Fibroblast of skin of back (primary cell): ENCODE measurements at regions not wholly inside any gene's neighbourhood (a gene's known extent, or its start where the extent isn't known, plus 50 kb on each side); places are given as distances from the start of the nearest gene placed in this dataset.
"Not testable (repeated sequence)": the region's sequence is repeated elsewhere in the genome, so short reads cannot be mapped to it uniquely, and the experiment has no call there.

Experiments used
- DNase-seq: peaks from one replicate; pipeline ENCODE4 v3.0.0-alpha.2; 2013

DNA sequence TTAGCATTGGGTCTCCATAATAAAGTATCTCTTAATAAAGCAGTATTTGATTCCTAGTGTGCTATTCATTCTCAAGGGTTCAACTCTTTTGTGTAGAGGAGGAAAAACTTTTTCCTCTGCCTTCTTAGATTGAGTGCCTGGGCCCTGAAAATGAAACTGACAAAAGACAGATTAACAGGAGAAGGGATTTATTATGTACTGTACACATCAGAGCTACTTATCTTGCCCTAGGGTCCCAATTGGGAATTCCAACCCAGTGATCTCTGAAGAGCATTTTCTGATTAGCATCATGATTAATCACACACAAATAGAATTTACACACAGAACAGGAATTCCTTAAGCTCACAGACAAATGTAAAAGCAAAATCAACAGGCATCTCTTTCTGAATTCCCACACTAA is 128.9 kb downstream of the CD164 start:
- no peak for DNase-seq

DNA sequence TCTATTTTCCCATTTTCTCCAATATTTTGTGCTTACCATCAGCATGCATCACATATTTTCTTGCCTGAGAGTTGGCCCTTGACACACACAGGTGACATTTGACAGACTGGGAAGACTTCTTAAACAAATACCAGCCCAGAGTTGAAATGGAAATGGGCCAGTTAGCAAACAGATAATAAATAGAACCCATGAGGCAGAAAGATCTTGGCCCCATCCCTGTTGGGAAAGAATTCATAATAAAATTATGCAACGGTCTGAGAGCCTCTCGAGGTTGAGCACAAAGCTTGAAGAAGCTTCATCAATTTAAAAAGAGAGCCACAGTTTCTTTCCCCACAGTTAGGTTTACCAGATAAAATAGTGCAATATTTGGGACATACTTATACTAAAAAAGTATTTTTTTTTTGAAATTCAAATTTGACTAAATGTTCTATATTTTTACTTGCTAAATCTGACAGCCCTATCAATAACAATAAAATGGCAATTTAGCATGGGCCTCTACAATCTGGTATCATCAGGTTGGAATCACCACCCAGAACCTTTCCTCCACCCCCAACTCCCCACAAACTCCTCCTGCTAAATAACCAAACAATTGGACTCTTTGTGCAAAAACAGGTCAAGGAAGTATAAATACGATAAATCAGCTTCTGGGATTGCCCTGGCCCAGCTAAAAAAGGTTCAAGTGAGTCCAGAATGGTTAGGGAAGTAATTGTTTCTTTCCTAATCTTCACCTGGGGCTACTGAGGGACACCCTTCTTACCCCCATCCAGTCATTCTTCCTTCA is 129.8 kb downstream of the CD164 start:
- no peak for DNase-seq

DNA sequence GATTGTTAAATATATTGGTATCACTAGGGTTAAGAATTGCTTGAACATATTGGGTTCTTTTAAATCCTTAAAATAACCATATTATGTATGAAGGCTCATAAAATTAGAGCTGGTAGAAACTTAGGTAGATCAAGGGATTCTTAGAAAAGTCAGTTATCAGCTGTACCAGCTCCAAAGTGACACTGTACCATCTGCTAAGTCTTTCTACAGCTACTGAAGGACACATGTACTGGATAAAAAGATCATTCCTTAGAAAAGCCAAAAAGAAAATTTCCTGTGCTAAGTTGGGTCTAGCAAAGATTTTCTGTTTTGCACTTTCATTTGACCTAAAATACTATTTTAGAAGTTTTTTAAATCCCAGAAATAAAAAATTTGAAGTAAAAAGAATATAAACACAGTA is 130.4 kb downstream of the CD164 start:
- no peak for DNase-seq

DNA sequence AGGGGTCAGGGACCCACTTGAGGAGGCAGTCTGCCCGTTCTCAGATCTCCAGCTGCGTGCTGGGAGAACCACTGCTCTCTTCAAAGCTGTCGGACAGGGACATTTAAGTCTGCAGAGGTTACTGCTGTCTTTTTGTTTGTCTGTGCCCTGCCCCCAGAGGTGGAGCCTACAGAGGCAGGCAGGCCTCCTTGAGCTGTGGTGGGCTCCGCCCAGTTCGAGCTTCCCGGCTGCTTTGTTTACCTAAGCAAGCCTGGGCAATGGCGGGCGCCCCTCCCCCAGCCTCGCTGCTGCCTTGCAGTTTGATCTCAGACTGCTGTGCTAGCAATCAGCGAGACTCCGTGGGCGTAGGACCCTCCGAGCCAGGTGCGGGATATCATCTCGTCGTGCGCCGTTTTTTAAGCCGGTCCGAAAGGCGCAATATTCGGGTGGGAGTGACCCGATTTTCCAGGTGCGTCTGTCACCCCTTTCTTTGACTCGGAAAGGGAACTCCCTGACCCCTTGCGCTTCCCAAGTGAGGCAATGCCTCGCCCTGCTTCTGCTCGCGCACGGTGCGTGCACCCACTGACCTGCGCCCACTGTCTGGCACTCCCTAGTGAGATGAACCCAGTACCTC is 131.6 kb downstream of the CD164 start:
- not testable (repeated sequence) for DNase-seq

DNA sequence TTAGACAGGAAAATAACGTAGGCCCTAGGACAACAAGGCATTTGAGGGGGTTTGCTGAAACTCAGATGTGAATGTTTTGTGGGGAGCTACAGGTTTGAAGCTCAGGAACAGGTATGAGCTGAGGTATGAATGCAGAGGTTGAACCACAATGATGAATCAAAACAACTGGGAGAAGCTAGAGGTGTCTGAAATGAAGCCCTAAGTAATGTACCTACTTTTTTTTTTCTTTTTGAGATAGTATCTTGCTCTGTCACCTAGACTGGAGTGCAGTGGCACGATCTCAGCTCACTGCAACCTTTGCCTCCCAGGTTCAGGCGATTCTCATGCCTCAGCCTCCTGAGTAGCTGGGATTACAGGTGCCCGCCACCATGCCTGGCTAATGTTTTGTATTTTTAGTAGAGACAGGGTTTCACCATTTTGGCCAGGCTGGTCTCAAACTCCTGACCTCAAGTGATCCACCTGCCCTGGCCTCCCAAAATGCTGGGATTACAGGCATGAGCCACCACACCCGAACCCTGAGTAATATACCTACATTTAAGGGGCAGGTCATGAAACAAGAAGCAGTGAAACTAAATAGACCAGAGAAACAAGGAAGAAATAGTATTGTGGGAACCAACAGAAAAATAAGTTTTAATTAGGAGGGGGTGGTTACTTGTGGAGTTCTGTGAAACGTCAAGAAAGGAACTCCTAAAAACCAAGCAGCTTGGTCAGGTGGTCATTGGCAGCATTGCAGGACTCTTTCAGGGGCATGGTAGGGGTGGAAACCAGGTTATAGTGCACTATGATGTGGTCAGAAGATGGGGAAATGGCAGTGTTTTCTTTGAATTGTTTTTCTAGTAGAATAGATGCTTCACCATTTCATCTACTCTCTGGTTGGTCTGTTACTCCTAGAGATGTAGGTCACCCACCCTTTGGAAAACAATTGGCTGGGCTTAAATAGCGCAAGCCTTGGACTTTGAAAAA is 138.1 kb downstream of the CD164 start:
- DNase-seq = no peak

DNA sequence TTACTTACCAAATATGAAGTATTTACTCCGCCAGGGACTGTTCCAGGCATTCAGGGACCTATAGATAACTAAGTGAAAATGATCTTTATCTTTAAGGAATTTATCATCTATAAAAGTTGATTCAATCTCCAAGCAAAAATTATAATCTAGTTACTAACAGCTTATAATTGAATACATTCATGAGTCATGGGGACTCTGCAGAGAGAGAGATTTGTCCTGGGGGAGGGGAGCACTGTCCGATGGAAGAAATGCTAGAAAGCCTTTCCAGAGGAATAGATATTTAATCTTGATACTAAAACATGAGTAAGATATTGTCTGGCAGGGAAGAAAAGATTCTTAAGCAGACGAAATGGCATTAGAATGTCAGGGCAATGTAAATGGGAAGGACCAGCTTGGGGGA is 139.3 kb downstream of the CD164 start:
- DNase-seq = no peak

DNA sequence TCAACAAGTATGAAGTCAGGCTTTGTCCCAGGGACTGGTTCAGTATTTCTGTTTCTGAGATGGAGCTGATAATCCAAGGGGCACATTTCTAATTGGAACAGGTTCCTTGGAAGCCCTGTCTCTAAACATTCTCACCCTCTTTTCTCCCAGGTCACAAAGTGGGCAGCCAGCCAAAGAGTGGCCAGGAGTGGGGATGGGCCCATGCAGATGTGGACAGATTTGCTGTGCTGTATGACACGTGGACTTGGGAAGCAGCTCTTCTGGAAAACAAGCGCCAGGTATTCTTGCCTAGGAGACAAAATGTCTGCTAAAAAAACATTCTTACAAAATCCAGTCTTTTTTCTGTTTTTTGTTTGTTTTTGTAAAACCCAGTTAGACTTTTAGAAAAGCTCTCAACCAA is 140.2 kb downstream of the CD164 start:
- no peak for DNase-seq

DNA sequence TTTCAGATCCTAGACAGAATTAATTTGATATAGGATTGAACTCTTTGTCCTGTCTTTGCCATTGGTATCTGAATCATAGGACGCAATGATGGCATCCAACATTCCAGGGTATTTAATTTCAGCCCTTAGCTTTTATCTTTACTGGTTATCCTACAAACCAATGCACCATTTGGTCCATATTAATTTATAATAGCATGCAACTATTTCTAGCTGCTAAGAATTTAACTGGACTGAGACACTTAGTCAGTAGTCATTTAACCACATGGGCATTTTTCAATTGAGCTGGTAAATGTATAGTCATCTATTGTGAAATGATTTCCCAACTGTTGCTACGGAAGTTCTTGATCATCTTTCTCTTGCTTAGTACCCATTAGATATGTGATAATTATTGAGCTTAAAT is 141.1 kb downstream of the CD164 start:
- peak; percentile 23 for DNase-seq

DNA sequence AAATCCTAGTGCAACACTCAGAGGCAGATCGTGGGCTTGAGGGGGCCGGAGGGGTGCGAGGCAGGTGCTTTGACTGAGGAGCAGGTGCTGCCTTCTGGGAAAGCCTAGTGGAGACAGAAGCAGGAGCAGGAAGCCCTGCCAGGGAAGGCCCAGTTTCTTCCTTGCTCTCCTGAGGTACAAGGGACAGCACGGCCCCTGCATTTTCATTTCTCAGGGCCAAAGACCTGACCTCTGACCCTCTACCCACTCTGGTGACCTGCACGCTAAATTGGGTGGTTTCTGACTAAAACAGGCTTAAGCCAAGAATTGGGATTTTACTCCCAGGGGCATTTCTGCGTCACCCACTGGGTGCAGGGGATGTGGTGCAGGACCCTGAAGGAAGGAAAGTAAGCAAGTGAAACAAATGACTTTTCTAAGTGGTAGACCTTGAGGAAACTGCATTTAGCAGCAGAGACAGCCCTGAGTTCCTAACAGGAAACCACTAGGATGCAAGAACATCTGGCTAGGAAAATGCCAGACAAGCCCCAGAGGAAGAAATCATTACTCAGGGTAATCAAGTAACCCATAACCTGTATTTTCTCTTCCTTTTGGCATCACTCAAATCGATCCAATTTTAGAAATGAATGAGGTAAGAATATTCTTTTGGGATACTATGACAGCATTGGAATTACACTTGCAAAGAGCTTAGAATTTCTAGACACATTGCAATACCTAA is 141.7 kb downstream of the CD164 start:
- no peak for DNase-seq

DNA sequence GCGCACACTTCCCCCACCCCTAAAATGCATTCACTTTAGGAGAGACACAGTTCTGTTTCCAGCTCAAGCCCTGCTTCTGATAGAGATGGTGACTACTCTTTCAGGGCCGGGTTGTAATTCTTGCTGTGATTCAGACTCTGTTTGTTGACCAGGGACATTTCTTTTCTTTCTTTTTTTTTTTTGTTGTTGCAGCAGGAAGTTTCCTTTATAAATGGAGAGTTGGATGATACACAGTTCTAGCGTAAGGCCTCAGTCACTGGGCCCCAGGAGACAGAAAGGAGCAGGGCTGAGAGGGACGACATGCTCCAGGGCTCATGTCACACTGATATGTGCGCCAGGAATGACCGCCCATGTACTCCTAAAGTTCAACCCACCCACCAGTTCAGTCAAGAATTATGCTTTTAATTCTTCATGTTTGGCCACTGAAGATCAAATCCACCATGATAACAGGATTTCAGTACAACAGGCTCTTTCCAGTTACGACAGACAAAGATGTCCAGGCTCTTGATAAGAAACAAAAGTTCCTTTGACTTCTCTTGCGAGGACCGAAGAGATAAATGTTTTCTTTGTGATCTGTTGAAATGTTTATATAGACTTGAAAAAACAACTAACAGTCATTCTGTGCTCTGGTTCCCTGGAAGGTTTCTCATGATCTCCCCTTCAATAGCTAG is 142.5 kb downstream of the CD164 start:
- DNase-seq = peak; percentile 34

DNA sequence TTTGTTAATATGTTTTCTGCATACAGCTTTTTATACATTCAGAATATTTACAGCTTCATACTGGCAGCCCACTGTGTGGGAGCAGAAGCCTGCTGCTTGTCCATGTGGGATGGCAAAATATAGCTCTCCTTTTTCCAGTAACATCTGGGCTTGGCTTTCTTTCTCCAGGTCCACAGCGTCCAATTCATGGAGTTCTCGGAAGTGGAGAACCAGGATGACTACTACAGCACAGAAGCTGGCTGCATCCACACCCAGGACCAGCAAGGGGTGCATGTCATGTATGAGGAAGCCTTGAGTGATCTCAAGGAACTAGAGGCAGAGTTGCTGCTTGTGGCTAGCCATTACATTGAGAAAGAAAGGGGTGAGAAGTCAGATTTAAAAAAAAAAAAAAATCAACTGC is 143.1 kb downstream of the CD164 start:
- DNase-seq = no peak

DNA sequence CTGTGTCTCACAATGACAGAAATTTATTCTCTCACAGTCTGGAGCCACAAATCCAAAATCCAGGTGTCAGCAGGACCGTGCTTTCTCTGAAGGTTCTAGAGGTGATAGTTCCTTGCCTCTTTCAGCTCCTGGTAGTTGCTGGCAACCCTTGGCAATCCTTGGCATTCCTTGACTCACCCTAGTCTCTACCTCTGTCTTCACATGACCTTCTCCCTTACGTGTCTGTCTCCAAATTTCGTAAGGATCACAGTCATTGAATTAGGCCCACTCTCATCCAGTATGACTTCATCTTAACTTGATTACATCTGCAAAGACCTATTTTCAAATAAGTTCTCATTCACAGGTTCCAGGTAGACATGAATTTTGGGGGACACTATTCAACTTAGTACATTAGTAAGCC is 143.1 kb downstream of the CEP57L1 start:
- DNase-seq = no peak

DNA sequence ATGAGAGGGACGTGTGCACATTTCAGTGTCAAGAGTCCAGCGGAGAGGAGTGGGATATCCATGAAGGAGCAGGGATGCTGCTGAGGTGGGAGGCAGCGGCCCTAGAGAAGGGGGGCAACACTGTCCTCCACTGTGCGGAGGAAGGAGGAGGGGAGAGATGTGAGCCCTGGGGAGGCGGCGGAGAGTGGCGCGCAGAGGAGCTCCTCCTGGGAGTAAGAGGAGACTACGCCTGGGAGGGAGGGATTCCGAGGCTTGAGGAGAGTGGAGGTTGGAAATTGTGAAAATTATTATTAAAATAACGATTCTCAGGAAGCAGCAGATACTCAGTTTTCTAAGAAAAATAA is 142.7 kb downstream of the CEP57L1 start:
- no peak for DNase-seq

DNA sequence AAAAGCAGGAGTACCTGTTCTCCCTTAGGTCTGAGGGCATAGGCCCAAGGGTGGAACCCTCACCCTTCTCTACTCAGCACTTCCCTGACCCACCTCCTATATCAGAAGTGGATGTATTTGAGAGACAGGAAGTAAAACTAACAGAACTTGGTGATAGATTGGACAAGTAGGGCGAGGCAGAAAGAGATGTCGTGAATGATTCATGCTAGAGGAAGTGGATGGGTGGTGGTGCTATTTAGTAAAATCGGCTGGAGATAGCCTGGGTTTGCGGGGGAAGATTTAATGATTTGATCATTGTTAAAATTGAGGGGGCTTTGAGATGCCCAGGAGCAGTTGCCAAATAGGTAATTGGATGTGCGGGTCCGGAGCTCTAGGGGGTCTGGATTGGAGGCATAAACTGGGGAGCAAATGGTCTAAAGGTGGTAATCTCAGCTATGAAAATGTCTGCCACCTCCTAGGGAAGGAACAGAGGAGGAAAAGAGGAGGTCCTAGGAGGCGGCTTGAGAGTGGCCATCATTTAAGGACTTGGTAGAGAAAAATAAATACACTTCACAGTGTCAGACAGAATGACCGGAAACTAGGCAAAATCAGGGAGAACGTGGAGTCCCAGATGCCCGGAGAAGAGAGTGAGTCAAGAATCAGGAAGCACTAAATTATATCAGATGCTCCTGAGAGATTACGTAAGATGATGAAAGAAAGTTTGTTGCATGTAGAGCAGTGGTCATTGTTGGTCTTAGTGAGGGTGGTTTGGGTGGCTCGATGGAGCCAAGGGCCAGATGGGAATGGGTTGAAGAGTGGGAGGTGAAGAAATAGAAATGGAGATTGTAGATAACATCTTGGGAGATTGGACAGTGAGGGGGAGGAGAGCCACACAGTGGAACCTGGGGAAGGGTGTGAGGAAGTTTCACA is 142.0 kb downstream of the CEP57L1 start:
- DNase-seq = no peak

DNA sequence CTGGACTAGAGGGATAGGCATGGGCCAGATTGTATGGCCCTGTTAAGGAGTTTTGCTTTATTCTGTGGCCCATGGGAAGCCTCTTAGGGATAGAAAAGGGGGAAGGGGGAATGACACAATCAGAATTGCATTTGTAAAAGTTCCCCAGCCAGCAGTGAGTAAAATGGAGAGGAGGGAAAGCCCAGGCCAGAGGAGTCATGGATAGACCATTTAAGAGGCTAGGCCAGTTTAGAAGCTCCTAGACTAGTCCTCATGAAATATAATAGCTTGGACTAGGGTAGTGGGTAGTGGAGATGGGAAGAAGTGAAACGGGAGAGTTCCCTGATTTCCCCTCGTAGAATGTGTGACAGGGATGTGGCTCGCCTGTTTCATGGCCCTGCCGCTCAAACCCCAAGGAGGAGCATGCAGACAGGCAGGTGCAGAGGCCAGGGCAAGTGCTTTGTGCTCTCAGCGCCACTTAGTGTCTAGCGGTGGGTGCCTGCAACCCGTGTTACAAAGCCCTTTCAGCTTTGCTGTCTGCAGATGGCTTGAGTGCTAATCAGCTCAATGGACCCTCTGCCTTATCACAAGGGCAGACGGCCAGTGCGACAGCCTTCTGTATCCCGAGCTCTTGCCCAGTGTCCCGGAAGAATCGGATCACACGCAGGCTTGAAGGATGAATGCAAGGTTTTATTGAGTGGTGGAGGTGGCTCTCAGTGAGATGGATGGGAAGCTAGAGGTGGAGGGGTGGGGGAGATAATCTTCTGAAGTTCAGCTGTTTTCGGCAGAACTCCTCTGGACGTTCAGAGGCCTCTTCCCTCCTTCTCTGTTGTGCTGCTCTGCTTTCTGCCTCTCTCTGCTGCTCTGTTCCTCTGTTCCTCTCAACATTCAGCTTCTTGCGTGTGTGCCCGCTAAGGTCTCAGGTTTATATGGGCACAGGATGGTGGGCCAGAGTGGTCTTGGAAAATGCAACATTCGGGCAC is 141.1 kb downstream of the CEP57L1 start:
- DNase-seq = no peak

DNA sequence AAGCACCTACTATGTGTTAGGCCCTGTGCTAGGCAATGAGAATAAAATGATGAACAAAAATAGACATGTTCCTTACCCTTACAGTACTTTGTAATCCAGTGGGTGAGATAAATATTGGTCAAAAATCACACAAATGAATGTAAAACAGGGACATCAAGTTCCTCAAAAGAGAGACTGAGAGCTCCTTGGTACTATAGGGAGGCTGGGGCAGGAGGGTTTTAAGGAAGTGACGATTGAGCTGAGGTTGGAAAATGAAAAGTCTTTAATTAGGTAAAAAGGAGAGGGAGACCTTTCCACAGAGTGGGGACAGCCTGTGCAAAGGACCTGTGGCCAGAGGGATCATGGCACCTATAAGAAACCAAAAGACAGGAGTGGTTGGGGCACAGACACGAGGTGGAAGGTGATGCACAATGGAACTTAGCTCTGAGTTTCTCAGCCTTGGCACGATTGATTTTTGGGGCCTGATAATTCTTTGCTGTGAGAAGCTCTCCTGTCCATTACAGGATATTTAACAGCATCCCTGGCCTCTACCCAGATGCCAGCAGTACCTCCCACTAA is 140.3 kb downstream of the CEP57L1 start:
- DNase-seq = no peak

DNA sequence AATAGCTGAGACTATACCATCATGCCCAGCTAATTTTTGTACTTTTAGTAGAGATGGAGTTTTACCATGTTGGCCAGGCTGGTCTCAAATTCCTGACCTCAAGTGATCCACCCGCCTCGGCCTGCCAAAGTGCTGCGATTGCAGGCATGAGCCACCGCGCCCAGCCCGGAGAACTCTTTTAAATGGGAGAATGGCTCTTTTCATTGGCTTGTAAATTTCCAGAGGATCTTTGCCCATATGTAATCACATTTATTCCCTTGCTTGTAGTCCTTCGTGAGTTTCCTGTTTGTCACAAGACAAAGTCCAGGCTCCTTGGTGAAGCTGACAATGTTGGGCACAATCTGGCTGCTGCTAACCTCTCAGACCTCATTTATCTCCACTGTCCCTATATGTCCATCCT is 135.1 kb downstream of the CEP57L1 start:
- DNase-seq = no peak

DNA sequence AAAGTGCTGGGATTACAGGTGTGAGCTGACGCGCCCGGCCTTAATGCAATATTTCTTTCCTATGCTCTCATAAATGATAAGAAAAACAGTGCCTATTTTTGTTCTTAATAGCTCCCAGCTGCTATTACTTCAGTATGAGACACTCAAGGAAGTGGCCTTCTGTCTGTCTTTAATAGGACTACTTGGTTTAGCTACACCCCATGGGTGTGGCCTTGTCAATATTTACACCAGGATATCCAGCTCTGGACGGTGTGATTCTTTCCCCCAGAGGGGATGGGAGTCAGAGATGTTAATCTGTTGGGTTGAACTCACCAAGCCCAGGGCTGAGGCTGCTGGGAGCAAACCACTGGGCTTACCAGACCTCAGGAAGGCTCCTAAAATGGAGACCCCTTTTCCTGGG is 134.2 kb downstream of the CEP57L1 start:
- DNase-seq = no peak

DNA sequence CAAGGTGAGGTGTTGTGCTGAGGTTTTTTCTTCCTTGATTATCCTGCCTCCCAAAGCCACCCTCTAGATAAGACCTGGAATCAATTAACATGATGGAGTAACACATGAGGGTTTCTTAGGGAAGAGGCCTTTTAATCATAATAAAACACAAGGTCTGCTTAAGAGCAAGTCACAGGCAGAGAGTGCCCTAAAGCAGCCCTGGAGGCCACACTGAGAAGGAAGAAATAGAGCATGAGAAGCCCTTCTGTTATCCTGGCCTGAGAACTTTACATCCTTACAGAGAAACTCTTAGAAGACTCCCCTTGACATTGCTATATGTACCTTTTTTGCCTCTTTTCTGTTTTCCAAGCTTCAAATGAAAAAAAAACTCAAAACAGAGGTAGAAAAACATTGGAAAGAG is 132.3 kb downstream of the CEP57L1 start:
- no peak for DNase-seq

DNA sequence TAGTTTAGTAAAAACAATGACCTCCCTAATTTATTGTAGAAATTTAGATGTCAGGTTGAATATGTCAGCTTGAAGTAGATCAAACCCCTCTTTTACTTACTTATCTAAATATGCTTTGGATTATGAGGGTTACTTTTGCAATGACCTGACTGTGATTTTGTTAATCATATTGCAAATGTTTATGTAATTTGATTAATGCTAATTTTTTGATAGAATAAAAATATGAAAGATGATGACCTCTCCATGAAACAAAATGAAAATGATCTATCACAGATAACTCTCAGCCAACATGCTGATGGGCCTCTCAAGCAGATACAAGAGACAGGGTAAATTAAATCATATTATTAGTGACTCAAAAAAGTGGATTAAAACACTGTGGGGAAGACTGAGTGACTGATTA is 131.0 kb downstream of the CEP57L1 start:
- no peak for DNase-seq
